Suprapubic skin (tissue), 4 donors: ENCODE measurements at regions not wholly inside any gene's neighbourhood (a gene's known extent, or its start where the extent isn't known, plus 50 kb on each side); places are given as distances from the start of the nearest gene placed in this dataset.

ENCODE experiments used
- DNase-seq, 2 donors: peaks; one replicate each; pipeline ENCODE4 v3.0.0-alpha.2; 2019; ENCODE audit warnings: low spot score in 2 of 2
- H3K27ac ChIP-seq: fragments of 200-600 bp; sonication (generic); one replicate; pipeline ENCODE4 v1.5.1; 2019
- H3K27me3 ChIP-seq: fragments of 200-600 bp; sonication (generic); one replicate; pipeline ENCODE4 v1.5.1; 2019
- H3K36me3 ChIP-seq: fragments of 200-600 bp; sonication (generic); one replicate; pipeline ENCODE4 v1.5.1; 2019
- H3K4me1 ChIP-seq: fragments of 200-600 bp; sonication (generic); one replicate; pipeline ENCODE4 v1.5.1; 2019
- H3K4me3 ChIP-seq: fragments of 200-600 bp; sonication (generic); one replicate; pipeline ENCODE4 v1.5.1; 2019; ENCODE audit warnings: mild to moderate bottlenecking
- H3K9me3 ChIP-seq: fragments of 200-600 bp; sonication (generic); one replicate; pipeline ENCODE4 v1.5.1; 2019
- EP300 ChIP-seq: sonication (generic); formaldehyde crosslinking; IDR thresholded peaks from one replicate; pipeline ENCODE4 v1.6.1; 2017; ENCODE audit warnings: antibody characterized with exemption
- POLR2A ChIP-seq, 2 donors: fragments of 450-650 bp; IDR thresholded peaks; one replicate each; pipeline ENCODE4 v1.6.1; 2017; ENCODE audit warnings: antibody characterized with exemption in 2 of 2, mild to moderate bottlenecking in 2 of 2, moderate library complexity in 2 of 2
- POLR2AphosphoS5 ChIP-seq, 3 donors: sonication (generic); formaldehyde crosslinking; IDR thresholded peaks; one replicate each; pipeline ENCODE4 v1.6.1; 2017; ENCODE audit warnings: antibody characterized with exemption in 3 of 3
- WGBS: methylation state at CpG from one replicate; pipeline ENCODE4 v1.1.5; 2018; 5-methylcytosine and 5-hydroxymethylcytosine counted together
- TF ChIP-seq, protein P1 (sequence below), 2 donors: fragments of 200-600 bp in 1 of 2; fragments of 450-650 bp in 1 of 2; sonication (generic) in 1 of 2; IDR thresholded peaks; one replicate each; pipeline ENCODE4 v1.5.1; 2016 to 2019; ENCODE audit warnings: antibody characterized with exemption in 2 of 2, mild to moderate bottlenecking in 1 of 2, moderate library complexity in 1 of 2

DNA sequence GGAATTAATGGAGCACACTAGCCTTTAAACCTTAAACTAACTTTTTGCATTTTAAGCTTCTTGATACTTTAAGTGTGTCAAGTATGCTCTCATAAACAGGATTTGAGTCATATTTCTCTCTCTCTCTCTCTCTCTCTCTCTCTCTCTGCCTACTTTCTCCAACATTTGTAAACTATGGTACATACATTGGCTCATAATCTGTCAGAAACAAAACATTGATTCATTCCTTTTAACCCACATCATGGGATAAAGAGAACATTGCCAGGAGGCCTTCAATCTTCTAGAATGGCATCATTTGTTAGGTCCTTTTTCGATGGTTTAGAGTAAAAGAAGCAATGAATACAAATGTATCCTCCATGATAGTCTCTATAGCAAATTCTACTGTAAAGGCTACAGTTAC is 81.6 kb upstream of the RERGL start:
- no peak overlapping the region for H3K4me3 ChIP-seq
- 77% methylated on average over 1 of the region's 1 CpG for WGBS
- no peak overlapping the region for H3K27ac ChIP-seq
- no peaks in the 10 kb centered on the region for H3K36me3 ChIP-seq
- no peaks in the 10 kb centered on the region for H3K27me3 ChIP-seq
- DNase-seq, result no peak
- no peaks in the 10 kb centered on the region for H3K4me1 ChIP-seq
- peaks cover 7% of the 10 kb centered on the region for H3K9me3 ChIP-seq
- no peak for TF ChIP-seq POLR2A (IDR thresholded peaks at IDR 0.05)
- TF ChIP-seq EP300, result no peak
- TF ChIP-seq, protein P1, sequence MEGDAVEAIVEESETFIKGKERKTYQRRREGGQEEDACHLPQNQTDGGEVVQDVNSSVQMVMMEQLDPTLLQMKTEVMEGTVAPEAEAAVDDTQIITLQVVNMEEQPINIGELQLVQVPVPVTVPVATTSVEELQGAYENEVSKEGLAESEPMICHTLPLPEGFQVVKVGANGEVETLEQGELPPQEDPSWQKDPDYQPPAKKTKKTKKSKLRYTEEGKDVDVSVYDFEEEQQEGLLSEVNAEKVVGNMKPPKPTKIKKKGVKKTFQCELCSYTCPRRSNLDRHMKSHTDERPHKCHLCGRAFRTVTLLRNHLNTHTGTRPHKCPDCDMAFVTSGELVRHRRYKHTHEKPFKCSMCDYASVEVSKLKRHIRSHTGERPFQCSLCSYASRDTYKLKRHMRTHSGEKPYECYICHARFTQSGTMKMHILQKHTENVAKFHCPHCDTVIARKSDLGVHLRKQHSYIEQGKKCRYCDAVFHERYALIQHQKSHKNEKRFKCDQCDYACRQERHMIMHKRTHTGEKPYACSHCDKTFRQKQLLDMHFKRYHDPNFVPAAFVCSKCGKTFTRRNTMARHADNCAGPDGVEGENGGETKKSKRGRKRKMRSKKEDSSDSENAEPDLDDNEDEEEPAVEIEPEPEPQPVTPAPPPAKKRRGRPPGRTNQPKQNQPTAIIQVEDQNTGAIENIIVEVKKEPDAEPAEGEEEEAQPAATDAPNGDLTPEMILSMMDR (IDR thresholded peaks at IDR 0.05), result no peak
- no peak for TF ChIP-seq POLR2AphosphoS5 (IDR thresholded peaks at IDR 0.05)

DNA sequence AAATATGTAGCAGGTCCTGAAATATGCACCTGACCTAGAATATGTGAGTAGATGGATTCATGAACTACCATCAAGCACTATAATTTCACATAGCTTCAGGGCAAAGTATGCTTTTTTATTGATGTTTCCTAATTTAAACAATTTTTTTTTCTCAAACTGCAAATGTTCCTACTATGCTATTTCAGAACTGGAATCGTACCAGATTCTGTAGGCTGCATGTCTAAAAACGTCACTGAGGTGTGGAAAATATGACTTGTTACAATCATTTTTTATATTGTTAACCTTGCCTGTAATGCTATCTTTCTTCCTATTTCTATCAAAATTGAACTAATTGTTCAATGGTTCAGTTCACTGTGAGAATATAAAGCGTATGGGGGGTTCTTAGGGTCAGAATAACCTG is 78.0 kb upstream of the RERGL start:
- no peak overlapping the region for H3K27ac ChIP-seq
- no peaks in the 10 kb centered on the region for H3K27me3 ChIP-seq
- peaks cover 7% of the 10 kb centered on the region for H3K4me1 ChIP-seq
- H3K4me3 ChIP-seq, result no peak overlapping the region
- 31% methylated on average over 3 of the region's 3 CpGs for WGBS
- H3K36me3 ChIP-seq, result no peaks in the 10 kb centered on the region
- DNase-seq, result no peak
- no peak for TF ChIP-seq EP300
- TF ChIP-seq POLR2A (IDR thresholded peaks at IDR 0.05), result no peak
- peaks cover 6% of the 10 kb centered on the region for H3K9me3 ChIP-seq

DNA sequence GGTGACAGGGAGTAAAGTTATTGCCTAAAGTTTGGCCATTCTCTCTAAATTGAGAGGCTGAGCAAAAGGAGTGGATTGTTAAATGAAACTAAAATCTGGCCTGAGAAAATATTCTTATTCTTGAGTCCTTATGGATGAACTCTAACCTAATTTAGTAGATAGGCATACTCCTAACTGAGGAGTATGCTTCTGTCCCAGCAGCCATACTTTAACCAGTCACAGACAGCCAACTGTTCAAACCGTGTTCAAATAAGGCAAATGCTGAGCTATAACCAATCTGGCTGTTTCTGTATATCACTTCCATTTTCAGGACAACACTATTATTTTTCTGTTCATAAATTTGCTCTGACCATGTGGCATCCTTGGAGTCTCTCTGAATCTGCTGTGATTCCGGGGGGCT is 75.9 kb upstream of the RERGL start:
- peak overlapping the region; percentile 3 for H3K4me3 ChIP-seq
- H3K27me3 ChIP-seq, result no peaks in the 10 kb centered on the region
- TF ChIP-seq POLR2A (IDR thresholded peaks at IDR 0.05) (no peak), POLR2AphosphoS5 (IDR thresholded peaks at IDR 0.05) (no peak), EP300 (no peak)
- TF ChIP-seq, protein P1 (IDR thresholded peaks at IDR 0.05), result no peak
- H3K36me3 ChIP-seq, result no peaks in the 10 kb centered on the region
- peak overlapping the region; percentile 18 for H3K27ac ChIP-seq
- WGBS, result 66% methylated on average over 2 of the region's 2 CpGs
- H3K4me1 ChIP-seq, result peaks cover 7% of the 10 kb centered on the region
- no peak for DNase-seq
- H3K9me3 ChIP-seq, result no peaks in the 10 kb centered on the region

DNA sequence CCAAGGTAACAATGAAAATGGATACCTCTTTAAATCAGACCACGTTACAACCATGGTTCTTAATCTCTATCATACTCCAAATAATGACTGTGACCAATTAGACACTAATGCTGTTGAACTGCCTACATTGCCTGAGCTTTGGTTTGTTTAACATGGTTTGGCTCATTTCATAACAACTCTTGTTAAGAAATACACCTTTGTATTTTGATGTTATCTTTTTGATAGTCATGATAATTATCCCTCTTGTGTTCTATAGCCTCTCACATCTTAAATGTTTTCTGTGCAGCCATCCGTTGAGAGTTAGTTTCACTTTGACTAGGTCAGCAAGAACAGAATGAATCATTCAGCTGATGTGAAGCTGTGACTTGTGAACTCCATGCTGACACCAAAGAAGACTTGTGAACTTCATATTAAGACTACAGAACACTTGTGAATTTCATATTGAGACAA is 75.5 kb upstream of the RERGL start:
- no peak for TF ChIP-seq POLR2A (IDR thresholded peaks at IDR 0.05)
- TF ChIP-seq POLR2AphosphoS5 (IDR thresholded peaks at IDR 0.05), result no peak
- TF ChIP-seq EP300, result no peak
- TF ChIP-seq, protein P1 (IDR thresholded peaks at IDR 0.05), result no peak
- no peaks in the 10 kb centered on the region for H3K9me3 ChIP-seq
- peak overlapping the region; percentile 3 for H3K4me3 ChIP-seq
- no peaks in the 10 kb centered on the region for H3K27me3 ChIP-seq
- peaks cover 7% of the 10 kb centered on the region for H3K4me1 ChIP-seq
- DNase-seq, result no peak
- no peaks in the 10 kb centered on the region for H3K36me3 ChIP-seq
- no peak overlapping the region for H3K27ac ChIP-seq
- 12% methylated on average over 2 of the region's 2 CpGs for WGBS

DNA sequence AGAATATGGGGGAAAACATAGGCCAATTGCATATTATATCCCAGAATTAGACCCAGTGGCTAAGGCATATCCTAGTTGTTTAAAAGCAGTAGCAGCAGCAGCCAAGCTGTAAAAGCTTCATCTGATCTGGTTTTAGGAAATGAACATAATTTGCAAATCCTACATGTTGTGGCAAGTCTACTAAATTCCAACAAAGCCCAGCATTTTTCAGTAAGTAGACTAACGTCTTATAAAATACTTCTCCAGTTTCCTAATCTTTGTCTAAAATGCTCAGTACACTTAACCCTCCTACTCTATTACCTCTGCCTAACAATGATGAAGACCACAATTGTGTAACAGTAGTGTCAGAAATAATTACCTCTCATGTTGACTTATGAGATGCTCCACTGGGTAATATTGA is 70.9 kb upstream of the RERGL start:
- 36% methylated on average over 1 of the region's 1 CpG for WGBS
- Histone ChIP-seq H3K27ac (no peak overlapping the region), H3K27me3 (no peaks in the 10 kb centered on the region), H3K9me3 (no peaks in the 10 kb centered on the region), H3K4me3 (no peak overlapping the region), H3K4me1 (peaks cover 4% of the 10 kb centered on the region), H3K36me3 (no peaks in the 10 kb centered on the region)
- DNase-seq, result no peak
- no peak for TF ChIP-seq EP300
- TF ChIP-seq, protein P1 (IDR thresholded peaks at IDR 0.05), result no peak
- TF ChIP-seq POLR2A (IDR thresholded peaks at IDR 0.05), result no peak
- no peak for TF ChIP-seq POLR2AphosphoS5 (IDR thresholded peaks at IDR 0.05)
